ENCODE measurements at regions not wholly inside any gene's neighbourhood (a gene's known extent, or its start where the extent isn't known, plus 50 kb on each side); places are given as distances from the start of the nearest gene placed in this dataset.

DNA sequence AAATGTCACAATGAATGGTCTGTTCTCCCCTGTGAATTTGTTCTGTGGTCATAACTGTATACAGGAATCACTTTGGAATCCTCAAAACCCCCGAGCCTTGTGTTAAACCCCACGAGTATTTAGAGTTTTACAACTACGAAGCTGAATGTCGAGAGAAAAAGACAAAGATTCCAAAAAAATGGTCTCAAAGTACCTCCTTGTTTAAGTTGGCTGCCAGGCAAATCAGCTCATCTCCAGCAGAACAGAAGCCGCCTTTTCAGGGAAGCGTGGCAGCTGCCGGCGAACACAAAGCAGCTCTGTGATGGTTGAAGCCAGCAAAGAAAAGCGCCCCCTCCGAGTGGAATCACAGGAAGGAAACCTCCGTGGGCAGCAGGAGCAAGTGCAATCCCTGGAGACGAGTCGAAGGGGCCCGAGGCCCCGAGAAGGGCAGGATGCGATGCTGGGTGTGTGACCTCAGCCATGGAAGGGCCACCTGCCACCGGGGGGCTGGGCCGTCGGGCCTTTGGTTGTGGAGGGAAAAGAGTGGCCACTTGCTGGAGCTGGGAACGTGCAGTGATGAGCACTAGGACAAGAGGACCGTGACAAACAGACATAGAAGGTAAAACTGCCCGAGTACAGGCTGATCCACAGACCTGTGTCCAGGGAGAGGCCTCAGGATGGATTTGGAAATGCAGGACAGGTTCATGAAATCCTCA is 706.4 kb downstream of the SEMA5A start:
- TF ChIP-seq, protein P1, sequence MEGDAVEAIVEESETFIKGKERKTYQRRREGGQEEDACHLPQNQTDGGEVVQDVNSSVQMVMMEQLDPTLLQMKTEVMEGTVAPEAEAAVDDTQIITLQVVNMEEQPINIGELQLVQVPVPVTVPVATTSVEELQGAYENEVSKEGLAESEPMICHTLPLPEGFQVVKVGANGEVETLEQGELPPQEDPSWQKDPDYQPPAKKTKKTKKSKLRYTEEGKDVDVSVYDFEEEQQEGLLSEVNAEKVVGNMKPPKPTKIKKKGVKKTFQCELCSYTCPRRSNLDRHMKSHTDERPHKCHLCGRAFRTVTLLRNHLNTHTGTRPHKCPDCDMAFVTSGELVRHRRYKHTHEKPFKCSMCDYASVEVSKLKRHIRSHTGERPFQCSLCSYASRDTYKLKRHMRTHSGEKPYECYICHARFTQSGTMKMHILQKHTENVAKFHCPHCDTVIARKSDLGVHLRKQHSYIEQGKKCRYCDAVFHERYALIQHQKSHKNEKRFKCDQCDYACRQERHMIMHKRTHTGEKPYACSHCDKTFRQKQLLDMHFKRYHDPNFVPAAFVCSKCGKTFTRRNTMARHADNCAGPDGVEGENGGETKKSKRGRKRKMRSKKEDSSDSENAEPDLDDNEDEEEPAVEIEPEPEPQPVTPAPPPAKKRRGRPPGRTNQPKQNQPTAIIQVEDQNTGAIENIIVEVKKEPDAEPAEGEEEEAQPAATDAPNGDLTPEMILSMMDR (IDR thresholded peaks at IDR 0.05; ENCODE audit: low read length): no peak
- no peak for TF ChIP-seq EZH2 (IDR thresholded peaks at IDR 0.05; ENCODE audit: borderline replicate concordance, low read length)

Data from OCI-LY1 (cell line).